Thyroid gland (tissue), 4 donors: ENCODE measurements at regions not wholly inside any gene's neighbourhood (a gene's known extent, or its start where the extent isn't known, plus 50 kb on each side); places are given as distances from the start of the nearest gene placed in this dataset.
"Not testable (repeated sequence)": the region's sequence is repeated elsewhere in the genome, so short reads cannot be mapped to it uniquely, and the experiment has no call there.

Source experiments
- DNase-seq, 2 donors: peaks; one replicate each; pipeline ENCODE4 v3.0.0-alpha.2; 2019
- H3K27ac ChIP-seq, 3 donors: fragments of 200-600 bp; sonication (generic); 1 replicate in 2 of 3; 2 replicates in 1 of 3; pipeline ENCODE4 v1.5.1; 2016 to 2019; ENCODE audit warnings: mild to moderate bottlenecking in 1 of 3, moderate library complexity in 1 of 3
- H3K27me3 ChIP-seq: fragments of 200-600 bp; sonication (generic); one replicate; pipeline ENCODE4 v1.5.1; 2019
- H3K36me3 ChIP-seq, 2 donors: fragments of 200-600 bp; sonication (generic); one replicate each; pipeline ENCODE4 v1.5.1; 2016 to 2019
- H3K4me1 ChIP-seq, 2 donors: fragments of 200-600 bp; sonication (generic); one replicate each; pipeline ENCODE4 v1.5.1; 2017 to 2019
- H3K4me3 ChIP-seq, 3 donors: fragments of 200-600 bp; sonication (generic); replicated peaks in 1 of 3; 1 replicate in 2 of 3; 2 replicates in 1 of 3; pipeline ENCODE4 v1.5.1; 2016; ENCODE audit warnings: mild to moderate bottlenecking in 1 of 3
- H3K9me3 ChIP-seq: fragments of 200-600 bp; sonication (generic); one replicate; pipeline ENCODE4 v1.5.1; 2017
- CTCF ChIP-seq, 6 experiments: fragments of 200-600 bp in 3 of 6; fragments of 450-650 bp in 3 of 6; sonication (generic) in 3 of 6; IDR thresholded peaks; one replicate each; pipeline ENCODE4 v1.5.1; 2016 to 2019; ENCODE audit warnings: antibody characterized with exemption in 6 of 6, mild to moderate bottlenecking in 2 of 6, inconsistent platforms in 1 of 6, moderate library complexity in 1 of 6
- POLR2A ChIP-seq, 2 donors: fragments of 450-650 bp; IDR thresholded peaks; one replicate each; pipeline ENCODE4 v1.6.1; 2017; ENCODE audit warnings: antibody characterized with exemption in 2 of 2, mild to moderate bottlenecking in 2 of 2, moderate library complexity in 1 of 2
- WGBS, 2 donors: methylation state at CpG; one replicate each; pipeline ENCODE4 v1.1.5; 2017; 5-methylcytosine and 5-hydroxymethylcytosine counted together
- intact Hi-C: fragments of 100-400 bp; cut with DNase I; formaldehyde crosslinking; loops from one replicate; pipeline ENCODE4 v1.15.1; 2023

GRCh38 chr1:105083611-105084010, 1333.9 kb downstream of the AMY1C start:
- H3K27ac ChIP-seq: no peak overlapping the region
- H3K36me3 ChIP-seq: no peaks in the 10 kb centered on the region
- intact Hi-C loops: no loop called here
- TF ChIP-seq CTCF (IDR thresholded peaks at IDR 0.05): no peak
- TF ChIP-seq POLR2A (IDR thresholded peaks at IDR 0.05): no peak
- DNase-seq: no peak
- H3K4me1 ChIP-seq: no peaks in the 10 kb centered on the region
- no peaks in the 10 kb centered on the region for H3K27me3 ChIP-seq
- no peaks in the 10 kb centered on the region for H3K9me3 ChIP-seq
- 83 to 89% methylated on average over 4 of the region's 4 CpGs for WGBS, 2 donors
- H3K4me3 ChIP-seq: no peak overlapping the region

- no peaks in the 10 kb centered on the region for H3K36me3 ChIP-seq
- no peaks in the 10 kb centered on the region for H3K27me3 ChIP-seq
- no peak overlapping the region for H3K27ac ChIP-seq
- no peak for TF ChIP-seq CTCF (IDR thresholded peaks at IDR 0.05)
- 75 to 80% methylated on average over 7 of the region's 7 CpGs for WGBS, 2 donors
- H3K4me3 ChIP-seq: no peak overlapping the region
- no peak for DNase-seq
- no peaks in the 10 kb centered on the region for H3K9me3 ChIP-seq
- H3K4me1 ChIP-seq: no peaks in the 10 kb centered on the region
- intact Hi-C loops: no loop called here
These were observed 1337.8 kb downstream of the AMY1C start for GRCh38 chr1:105087506-105087905.

- no peaks in the 10 kb centered on the region for H3K4me1 ChIP-seq
- DNase-seq: no peak
- TF ChIP-seq CTCF (IDR thresholded peaks at IDR 0.05): no peak
- TF ChIP-seq POLR2A (IDR thresholded peaks at IDR 0.05): no peak
- no peaks in the 10 kb centered on the region for H3K36me3 ChIP-seq
- intact Hi-C loops: no loop called here
- H3K4me3 ChIP-seq: no peak overlapping the region
- no peak overlapping the region for H3K27ac ChIP-seq
- WGBS, 2 donors: 86 to 88% methylated on average over 1 of the region's 1 CpG
- no peaks in the 10 kb centered on the region for H3K9me3 ChIP-seq
- H3K27me3 ChIP-seq: no peaks in the 10 kb centered on the region
These were observed 1338.5 kb downstream of the AMY1C start for GRCh38 chr1:105088166-105088565.

GRCh38 chr1:105093893-105094292, 1344.2 kb downstream of the AMY1C start:
- DNase-seq, H3K4me1 ChIP-seq, H3K36me3 ChIP-seq, H3K27me3 ChIP-seq, intact Hi-C loops, H3K4me3 ChIP-seq, H3K9me3 ChIP-seq, H3K27ac ChIP-seq: not testable (repeated sequence)
- 95 to 96% methylated on average over 1 of the region's 1 CpG for WGBS, 2 donors

- H3K4me1 ChIP-seq: no peaks in the 10 kb centered on the region
- no peak overlapping the region for H3K27ac ChIP-seq
- 71 to 77% methylated on average over 1 of the region's 1 CpG for WGBS, 2 donors
- H3K9me3 ChIP-seq: no peaks in the 10 kb centered on the region
- TF ChIP-seq POLR2A (IDR thresholded peaks at IDR 0.05) (no peak), CTCF (IDR thresholded peaks at IDR 0.05) (no peak)
- no peak for DNase-seq
- no peaks in the 10 kb centered on the region for H3K36me3 ChIP-seq
- H3K4me3 ChIP-seq: no peak overlapping the region
- no peaks in the 10 kb centered on the region for H3K27me3 ChIP-seq
- intact Hi-C loops: no loop called here
These were observed 1350.4 kb downstream of the AMY1C start for GRCh38 chr1:105100102-105100501.

- no peaks in the 10 kb centered on the region for H3K36me3 ChIP-seq
- H3K4me3 ChIP-seq: no peak overlapping the region
- WGBS, 2 donors: 50 to 53% methylated on average over 3 of the region's 3 CpGs
- DNase-seq: no peak
- no peaks in the 10 kb centered on the region for H3K4me1 ChIP-seq
- H3K9me3 ChIP-seq: no peaks in the 10 kb centered on the region
- no peak for TF ChIP-seq CTCF (IDR thresholded peaks at IDR 0.05)
- no peak for TF ChIP-seq POLR2A (IDR thresholded peaks at IDR 0.05)
- intact Hi-C loops: no loop called here
- H3K27me3 ChIP-seq: no peaks in the 10 kb centered on the region
- H3K27ac ChIP-seq: no peak overlapping the region
These were observed 1351.6 kb downstream of the AMY1C start for GRCh38 chr1:105101261-105101660.
